ENCODE measurements at regions not wholly inside any gene's neighbourhood (a gene's known extent, or its start where the extent isn't known, plus 50 kb on each side); places are given as distances from the start of the nearest gene placed in this dataset.
A peak's percentile ranks its signal among the peaks of the same experiment; 100 is the strongest.
"Not testable (repeated sequence)": the region's sequence is repeated elsewhere in the genome, so short reads cannot be mapped to it uniquely, and the experiment has no call there.

DNA sequence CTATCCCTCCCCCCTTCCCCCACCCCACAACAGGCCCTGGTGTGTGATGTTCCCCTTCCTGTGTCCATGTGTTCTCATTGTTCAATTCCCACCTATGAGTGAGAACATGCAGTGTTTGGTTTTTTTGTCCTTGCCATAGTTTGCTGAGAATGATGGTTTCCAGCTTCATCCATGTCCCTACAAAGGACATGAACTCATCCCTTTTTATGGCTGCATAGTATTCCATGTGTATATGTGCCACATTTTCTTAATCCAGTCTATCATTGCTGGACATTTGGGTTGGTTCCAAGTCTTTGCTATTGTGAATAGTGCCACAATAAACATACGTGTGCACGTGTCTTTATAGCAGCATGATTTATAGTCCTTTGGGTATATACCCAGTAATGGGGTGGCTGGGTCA lies 52.3 kb upstream of the MAN1A2 start:
- not testable (repeated sequence) for DNase-seq (ENCODE audit: low read depth)

DNA sequence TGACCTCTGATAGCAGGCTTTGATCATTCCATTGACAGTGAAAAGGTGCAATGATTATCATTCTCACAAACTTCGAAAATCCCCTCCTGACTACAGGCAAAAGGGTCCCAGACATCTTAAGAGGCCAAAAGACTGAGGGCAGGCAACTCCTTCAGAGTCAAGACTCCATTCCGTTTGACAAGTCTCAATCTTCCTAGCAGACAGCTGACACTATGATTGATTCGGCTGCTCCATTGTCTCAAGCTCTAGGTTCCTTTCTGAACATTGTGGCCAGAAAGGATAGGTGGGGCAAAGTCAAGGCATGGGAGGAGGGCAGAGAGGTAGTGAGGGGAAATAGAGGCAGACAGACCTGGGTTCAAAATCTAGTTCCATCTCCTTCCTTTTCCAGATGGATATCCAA lies 53.7 kb upstream of the MAN1A2 start:
- DNase-seq (ENCODE audit: low read depth): no peak
- H3K4me3 ChIP-seq (ENCODE audit: low read depth, low read length): no peak overlapping the region
- TF ChIP-seq, protein P1, sequence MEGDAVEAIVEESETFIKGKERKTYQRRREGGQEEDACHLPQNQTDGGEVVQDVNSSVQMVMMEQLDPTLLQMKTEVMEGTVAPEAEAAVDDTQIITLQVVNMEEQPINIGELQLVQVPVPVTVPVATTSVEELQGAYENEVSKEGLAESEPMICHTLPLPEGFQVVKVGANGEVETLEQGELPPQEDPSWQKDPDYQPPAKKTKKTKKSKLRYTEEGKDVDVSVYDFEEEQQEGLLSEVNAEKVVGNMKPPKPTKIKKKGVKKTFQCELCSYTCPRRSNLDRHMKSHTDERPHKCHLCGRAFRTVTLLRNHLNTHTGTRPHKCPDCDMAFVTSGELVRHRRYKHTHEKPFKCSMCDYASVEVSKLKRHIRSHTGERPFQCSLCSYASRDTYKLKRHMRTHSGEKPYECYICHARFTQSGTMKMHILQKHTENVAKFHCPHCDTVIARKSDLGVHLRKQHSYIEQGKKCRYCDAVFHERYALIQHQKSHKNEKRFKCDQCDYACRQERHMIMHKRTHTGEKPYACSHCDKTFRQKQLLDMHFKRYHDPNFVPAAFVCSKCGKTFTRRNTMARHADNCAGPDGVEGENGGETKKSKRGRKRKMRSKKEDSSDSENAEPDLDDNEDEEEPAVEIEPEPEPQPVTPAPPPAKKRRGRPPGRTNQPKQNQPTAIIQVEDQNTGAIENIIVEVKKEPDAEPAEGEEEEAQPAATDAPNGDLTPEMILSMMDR (conservative IDR thresholded peaks at IDR 0.05; ENCODE audit: low read depth, low read length): no peak

More for the DNA sequence above, 52.3 kb upstream of the MAN1A2 start:
- not testable (repeated sequence) for H3K4me3 ChIP-seq (ENCODE audit: low read depth, low read length)

DNA sequence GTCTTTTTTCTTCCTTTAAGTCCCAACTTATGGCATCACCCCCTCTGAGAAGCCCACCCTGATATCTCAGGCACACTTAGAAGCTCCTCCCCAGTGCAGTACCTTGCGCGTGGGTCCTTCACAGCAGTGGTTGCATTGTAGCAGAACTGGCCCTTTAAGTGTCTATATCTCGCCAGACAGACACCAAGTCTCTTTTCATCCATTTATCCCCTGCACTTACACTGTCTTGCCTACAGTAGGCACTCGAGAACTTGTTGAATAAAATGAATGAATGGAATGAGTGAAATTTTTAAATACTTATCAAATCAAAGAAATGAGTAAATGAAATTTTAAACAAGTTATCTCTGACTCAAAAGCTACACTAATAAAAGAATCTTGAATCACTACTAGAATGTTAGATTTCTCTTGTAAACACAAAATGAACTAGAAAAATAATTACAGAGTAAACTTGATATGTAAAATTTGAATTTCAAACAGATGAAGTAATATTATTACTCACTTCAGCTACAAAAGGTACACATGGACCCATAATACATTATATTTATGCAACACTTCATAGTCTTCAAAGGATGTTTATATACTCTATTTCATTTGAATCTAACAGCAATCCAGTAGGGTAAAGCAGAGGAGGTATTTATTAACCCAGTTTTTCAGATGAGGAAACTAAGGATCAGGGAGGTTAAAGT lies 54.7 kb upstream of the MAN1A2 start:
- TF ChIP-seq, protein P1 (conservative IDR thresholded peaks at IDR 0.05; ENCODE audit: low read depth, low read length): peak; percentile 74
- no peak overlapping the region for H3K4me3 ChIP-seq (ENCODE audit: low read depth, low read length)
- DNase-seq (ENCODE audit: low read depth): peak; percentile 15

DNA sequence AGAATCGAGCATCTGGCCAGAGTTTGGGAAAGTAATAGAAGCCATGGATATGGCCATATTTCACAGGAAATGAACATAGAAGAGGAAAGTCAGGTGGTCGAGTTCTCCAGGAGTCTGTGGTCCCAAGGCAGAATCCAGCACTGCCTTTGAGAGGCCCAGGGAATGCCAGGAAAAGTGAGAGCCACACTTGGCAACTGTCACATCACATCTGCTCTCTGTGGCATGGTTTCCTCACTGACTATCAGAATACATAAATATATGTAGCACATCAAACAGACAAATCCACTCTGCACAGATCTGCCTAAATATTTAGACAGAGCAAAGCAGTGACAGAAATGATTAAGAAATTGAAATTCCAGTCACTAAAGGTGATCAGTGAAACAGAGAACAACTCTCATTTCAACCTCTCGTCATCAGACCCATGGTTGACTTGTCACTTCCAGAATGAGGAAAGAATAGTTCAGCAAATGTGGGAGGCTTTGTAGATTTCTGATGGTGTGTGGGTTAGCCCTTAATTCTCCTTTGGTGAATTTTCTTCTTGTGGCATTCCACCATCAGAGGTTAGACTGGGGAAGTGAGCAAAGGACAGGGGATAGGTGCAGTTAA lies 58.8 kb upstream of the MAN1A2 start:
- TF ChIP-seq, protein P1 (conservative IDR thresholded peaks at IDR 0.05; ENCODE audit: low read depth, low read length): no peak
- no peak overlapping the region for H3K4me3 ChIP-seq (ENCODE audit: low read depth, low read length)
- no peak for DNase-seq (ENCODE audit: low read depth)

DNA sequence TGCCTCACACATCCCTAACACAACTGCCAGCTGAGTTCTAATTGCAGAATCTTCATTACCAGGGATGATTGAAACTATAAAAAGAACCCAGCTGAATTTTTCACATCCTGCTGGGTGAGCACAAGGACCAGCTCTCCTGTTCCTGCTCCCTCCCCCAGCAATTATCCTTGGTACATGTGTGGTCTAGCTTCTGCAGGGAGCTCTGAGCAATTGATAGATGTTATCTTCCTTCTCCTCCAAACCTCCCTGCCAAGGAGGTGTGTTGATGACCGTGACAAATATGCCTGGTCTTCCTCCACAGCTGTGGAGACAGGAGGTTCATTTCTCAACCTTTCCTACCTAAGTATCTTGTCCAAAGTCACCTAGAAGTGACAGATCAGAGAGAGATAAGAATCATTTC lies 65.3 kb upstream of the MAN1A2 start:
- DNase-seq (ENCODE audit: low read depth): no peak
- H3K4me3 ChIP-seq (ENCODE audit: low read depth, low read length): no peak overlapping the region
- TF ChIP-seq, protein P1 (conservative IDR thresholded peaks at IDR 0.05; ENCODE audit: low read depth, low read length): no peak

DNA sequence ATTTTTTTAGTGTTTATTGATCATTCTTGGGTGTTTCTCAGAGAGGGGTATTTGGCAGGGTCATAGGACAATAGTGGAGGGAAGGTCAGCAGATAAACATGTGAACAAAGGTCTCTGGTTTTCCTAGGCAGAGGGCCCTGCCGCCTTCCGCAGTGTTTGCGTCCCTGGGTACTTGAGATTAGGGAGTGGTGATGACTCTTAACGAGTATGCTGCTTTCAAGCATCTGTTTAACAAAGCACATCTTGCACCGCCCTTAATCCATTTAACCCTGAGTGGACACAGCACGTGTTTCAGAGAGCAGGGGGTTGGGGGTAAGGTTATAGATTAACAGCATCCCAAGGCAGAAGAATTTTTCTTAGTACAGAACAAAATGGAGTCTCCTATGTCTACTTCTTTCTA lies 67.1 kb upstream of the MAN1A2 start:
- not testable (repeated sequence) for H3K4me3 ChIP-seq (ENCODE audit: low read depth, low read length); DNase-seq (ENCODE audit: low read depth)

DNA sequence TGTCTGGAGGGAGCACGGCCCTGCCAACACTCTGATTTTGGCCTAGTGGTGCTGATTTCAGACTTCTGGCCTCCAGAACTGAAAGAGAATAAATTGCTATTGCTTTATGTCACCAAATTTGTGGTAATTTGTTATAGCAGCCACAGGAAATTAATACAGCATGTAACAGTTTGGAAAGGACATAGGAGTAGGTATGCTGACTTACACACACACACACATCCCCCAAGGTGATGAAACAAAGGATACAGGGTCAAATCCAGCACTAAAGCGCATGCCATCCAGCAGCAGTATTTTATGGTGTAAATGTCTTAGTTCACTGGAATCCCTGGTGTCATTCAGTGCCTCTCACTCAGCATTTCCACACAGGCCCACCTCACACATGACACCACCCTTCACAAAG lies 72.2 kb upstream of the MAN1A2 start:
- H3K4me3 ChIP-seq (ENCODE audit: low read depth, low read length): no peak overlapping the region
- no peak for DNase-seq (ENCODE audit: low read depth)
- TF ChIP-seq, protein P1 (conservative IDR thresholded peaks at IDR 0.05; ENCODE audit: low read depth, low read length): no peak

DNA sequence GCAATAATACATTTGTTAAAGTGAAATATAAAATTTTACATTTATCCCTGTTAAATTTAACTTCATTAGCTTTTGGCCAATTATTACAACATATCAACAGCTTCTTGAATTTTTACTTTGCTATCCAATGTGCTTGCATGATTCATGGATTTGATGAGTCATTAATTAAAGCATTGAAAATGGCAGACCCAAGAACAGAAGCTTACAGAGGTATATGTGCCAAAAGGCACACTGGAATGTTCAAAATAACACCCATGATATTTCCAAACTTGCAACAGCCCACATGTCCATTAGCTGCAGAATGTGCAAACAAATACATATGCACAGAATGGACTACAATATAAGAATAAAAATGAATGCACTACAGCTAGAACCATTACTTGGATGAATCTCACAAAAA lies 76.4 kb upstream of the MAN1A2 start:
- H3K4me3 ChIP-seq (ENCODE audit: low read depth, low read length): no peak overlapping the region
- no peak for DNase-seq (ENCODE audit: low read depth)
- TF ChIP-seq, protein P1 (conservative IDR thresholded peaks at IDR 0.05; ENCODE audit: low read depth, low read length): no peak
